PC-3 (cell line): ENCODE measurements at regions not wholly inside any gene's neighbourhood (a gene's known extent, or its start where the extent isn't known, plus 50 kb on each side); places are given as distances from the start of the nearest gene placed in this dataset.
A peak's percentile ranks its signal among the peaks of the same experiment; 100 is the strongest.

Source experiments
- ATAC-seq: fragments of 200-7000 bp; cut with Tn5 transposase; 2 replicates; pipeline ENCODE4 v1.9.1; 2020; ENCODE audit warnings: mild to moderate bottlenecking, moderate library complexity
- BruUV-seq: library from RNA; stranded (reverse); fragments of 400-500 nt; replicated peaks from 2 replicates; lab custom pipeline; 2021; lab: Mats Ljungman, UMichigan
- CTCF ChIA-PET: fragments of 300-600 bp; sonication (Branson Sonifier 250); formaldehyde crosslinking; loops from one replicate; lab custom pipeline; 2022; ENCODE audit warnings: antibody characterized with exemption; lab: Charles Lee
- POLR2A ChIA-PET: fragments of 300-600 bp; sonication (Branson Sonifier 250); formaldehyde crosslinking; loops from one replicate; lab custom pipeline; 2022; ENCODE audit warnings: antibody characterized with exemption; ENCODE audit not compliant: unreplicated experiment; lab: Charles Lee
- DNase-seq: peaks from one replicate; pipeline ENCODE4 v3.0.0-alpha.2; 2015
- H2AFZ ChIP-seq: fragments of 300-600 bp; sonication (generic); 2 replicates; pipeline ENCODE4 v1.6.0; 2016; ENCODE audit warnings: antibody characterized with exemption, low read length
- H3F3A ChIP-seq: fragments of 300-600 bp; sonication (generic); one replicate; pipeline ENCODE4 v1.6.0; 2017; ENCODE audit warnings: antibody characterized with exemption, low read length, control low read depth, mild to moderate bottlenecking; ENCODE audit not compliant: unreplicated experiment
- H3K27ac ChIP-seq: fragments of 300-600 bp; sonication (generic); 2 replicates; pipeline ENCODE4 v1.5.1; 2016; ENCODE audit warnings: mild to moderate bottlenecking, low read length
- H3K27me3 ChIP-seq: fragments of 300-600 bp; sonication (generic); 2 replicates; pipeline ENCODE4 v1.6.1; 2016; ENCODE audit warnings: low read length, mixed read lengths
- H3K36me3 ChIP-seq: fragments of 300-600 bp; sonication (generic); 2 replicates; pipeline ENCODE4 v1.6.1; 2016; ENCODE audit warnings: low read depth, mixed run types, low read length, mixed read lengths
- H3K4me1 ChIP-seq: fragments of 300-600 bp; sonication (generic); 2 replicates; pipeline ENCODE4 v1.5.1; 2016; ENCODE audit warnings: low read length; ENCODE audit not compliant: insufficient read depth
- H3K4me2 ChIP-seq: fragments of 300-600 bp; sonication (generic); 2 replicates; pipeline ENCODE4 v1.6.0; 2016; ENCODE audit warnings: low read length
- H3K4me3 ChIP-seq: fragments of 300-600 bp; sonication (generic); 2 replicates; pipeline ENCODE4 v1.5.1; 2016; ENCODE audit warnings: mild to moderate bottlenecking, low read length, mixed read lengths
- H3K79me2 ChIP-seq: fragments of 300-600 bp; sonication (generic); 2 replicates; pipeline ENCODE4 v1.6.1; 2017; ENCODE audit warnings: low read length, mixed read lengths
- H3K9ac ChIP-seq: fragments of 300-600 bp; sonication (generic); 2 replicates; pipeline ENCODE4 v1.6.0; 2016; ENCODE audit warnings: mild to moderate bottlenecking, low read length
- H3K9me2 ChIP-seq: fragments of 300-600 bp; sonication (generic); replicated peaks from 2 replicates; pipeline ENCODE4 v1.6.1; 2016; ENCODE audit warnings: mixed run types, low read length, mixed read lengths
- H3K9me3 ChIP-seq: fragments of 300-600 bp; sonication (generic); 2 replicates; pipeline ENCODE4 v1.6.1; 2016; ENCODE audit warnings: low read length, mixed read lengths
- H4K20me1 ChIP-seq: fragments of 300-600 bp; sonication (generic); 2 replicates; pipeline ENCODE4 v1.6.1; 2016; ENCODE audit warnings: low read length, mixed read lengths
- CTCF ChIP-seq: fragments of 300-600 bp; sonication (generic); conservative IDR thresholded peaks from 2 replicates; pipeline ENCODE4 v1.5.1; 2017; ENCODE audit warnings: antibody characterized with exemption, low read depth, mild to moderate bottlenecking, low read length
- EZH2 ChIP-seq: fragments of 300-600 bp; sonication (generic); IDR thresholded peaks from one replicate; pipeline ENCODE4 v1.6.1; 2017; ENCODE audit warnings: antibody characterized with exemption, mild to moderate bottlenecking, low read length; ENCODE audit not compliant: unreplicated experiment
- EZH2phosphoT487 ChIP-seq: fragments of 300-600 bp; sonication (generic); IDR thresholded peaks from 2 replicates; pipeline ENCODE4 v1.6.1; 2018; ENCODE audit warnings: mild to moderate bottlenecking, antibody characterized with exemption, low read length, borderline replicate concordance
- intact Hi-C: fragments of 100-400 bp; cut with micrococcal nuclease; formaldehyde crosslinking; loops from 2 replicates; pipeline ENCODE4 v1.9.0; 2023

GRCh38 chr1:234670967-234671626 lies 61.1 kb upstream of the IRF2BP2 start:
- Histone ChIP-seq H3K36me3 (no peaks in the 10 kb centered on the region), H3K4me1 (no peaks in the 10 kb centered on the region; the same call in 1 of the 2 replicates), H3K9me3 (no peaks in the 10 kb centered on the region), H3F3A (no peaks in the 10 kb centered on the region), H3K79me2 (no peaks in the 10 kb centered on the region), H3K27me3 (no peaks in the 10 kb centered on the region), H3K9ac (no peak overlapping the region), H3K4me2 (no peak overlapping the region), H3K9me2 (no peaks in the 10 kb centered on the region), H3K27ac (no peak overlapping the region), H2AFZ (no peak overlapping the region), H3K4me3 (no peak overlapping the region), H4K20me1 (no peaks in the 10 kb centered on the region)
- ChIA-PET CTCF (no interaction called here), POLR2A (no interaction called here)
- ATAC-seq (no peak), DNase-seq (no peak)
- no peak for TF ChIP-seq EZH2
- no TSS peak for BruUV-seq
- intact Hi-C loops = no loop called here

GRCh38 chr1:234669499-234669898 lies 59.5 kb upstream of the IRF2BP2 start:
- no peak for ATAC-seq
- no peak overlapping the region for H2AFZ ChIP-seq
- POLR2A ChIA-PET = no interaction called here
- no peak for TF ChIP-seq EZH2phosphoT487
- TF ChIP-seq CTCF = no peak
- no peak for TF ChIP-seq EZH2
- CTCF ChIA-PET = no interaction called here
- H3K79me2 ChIP-seq = no peaks in the 10 kb centered on the region
- no peak overlapping the region for H3K27ac ChIP-seq
- H3K36me3 ChIP-seq = no peaks in the 10 kb centered on the region
- no peaks in the 10 kb centered on the region for H3K9me2 ChIP-seq
- no peak overlapping the region for H3K4me3 ChIP-seq
- no peaks in the 10 kb centered on the region for H3F3A ChIP-seq
- H3K4me1 ChIP-seq = no peaks in the 10 kb centered on the region
- no peaks in the 10 kb centered on the region for H4K20me1 ChIP-seq
- H3K4me2 ChIP-seq = no peak overlapping the region
- intact Hi-C loops = no loop called here
- DNase-seq = no peak
- no peak overlapping the region for H3K9ac ChIP-seq
- BruUV-seq = no TSS peak
- H3K9me3 ChIP-seq = no peaks in the 10 kb centered on the region
- no peaks in the 10 kb centered on the region for H3K27me3 ChIP-seq

GRCh38 chr1:234668577-234668955 lies 58.6 kb upstream of the IRF2BP2 start:
- Histone ChIP-seq H3K9ac (no peak overlapping the region), H3K9me3 (no peaks in the 10 kb centered on the region), H3K27ac (no peak overlapping the region), H3K4me3 (no peak overlapping the region), H2AFZ (peak overlapping the region; percentile 48; the same call in 1 of the 2 replicates), H3K79me2 (no peaks in the 10 kb centered on the region), H3K27me3 (no peaks in the 10 kb centered on the region), H3F3A (no peaks in the 10 kb centered on the region), H3K4me1 (no peaks in the 10 kb centered on the region), H3K36me3 (no peaks in the 10 kb centered on the region), H3K4me2 (no peak overlapping the region), H3K9me2 (no peaks in the 10 kb centered on the region), H4K20me1 (no peaks in the 10 kb centered on the region)
- ChIA-PET CTCF (no interaction called here), POLR2A (no interaction called here)
- ATAC-seq (no peak), DNase-seq (no peak)
- BruUV-seq = no TSS peak
- intact Hi-C loops = no loop called here
- TF ChIP-seq EZH2phosphoT487 (no peak), CTCF (no peak), EZH2 (no peak)
